GM18873 (cell line): ENCODE measurements at regions not wholly inside any gene's neighbourhood (a gene's known extent, or its start where the extent isn't known, plus 50 kb on each side); places are given as distances from the start of the nearest gene placed in this dataset.

Experiments used
- ATAC-seq: cut with Tn5 transposase; IDR thresholded peaks from one replicate; pipeline ENCODE4 v1.9.1; 2021; ENCODE audit warnings: mild to moderate bottlenecking, moderate library complexity, moderate number of reproducible peaks; ENCODE audit not compliant: unreplicated experiment, low FRiP score

DNA sequence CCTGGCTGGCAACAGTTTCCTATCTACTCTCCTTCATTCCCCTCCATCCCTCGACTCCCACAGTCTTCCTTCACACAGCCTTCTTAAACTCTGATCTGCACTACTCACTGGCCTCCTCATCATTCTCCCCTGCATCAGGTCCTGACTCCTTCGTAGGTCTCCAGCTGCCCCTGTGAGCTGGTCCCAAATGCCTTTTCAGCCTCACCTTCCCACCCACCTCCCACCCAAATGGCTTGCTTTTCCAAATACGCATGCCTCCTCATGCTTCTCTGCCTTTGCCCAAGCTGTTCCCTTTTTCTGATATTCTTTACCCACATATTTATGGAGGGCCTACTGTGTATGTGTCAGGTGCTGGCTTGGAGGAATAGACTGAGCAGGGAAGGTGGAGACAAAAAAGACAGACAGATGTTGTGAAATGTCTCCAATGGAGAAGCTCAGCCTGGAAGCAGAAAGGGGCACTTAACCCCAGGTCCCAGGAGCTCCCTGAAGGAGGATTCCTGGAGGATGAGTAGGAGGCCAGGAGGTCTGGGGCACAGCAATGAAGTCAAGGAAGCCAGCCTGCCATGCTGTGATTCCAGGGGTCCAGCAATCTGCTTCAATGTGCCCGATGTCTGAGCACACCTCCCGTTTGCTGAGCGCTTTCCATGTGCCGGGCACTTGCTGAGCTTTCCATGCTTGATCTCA, 252.2 kb downstream of the SHQ1 start:
- ATAC-seq = no peak

DNA sequence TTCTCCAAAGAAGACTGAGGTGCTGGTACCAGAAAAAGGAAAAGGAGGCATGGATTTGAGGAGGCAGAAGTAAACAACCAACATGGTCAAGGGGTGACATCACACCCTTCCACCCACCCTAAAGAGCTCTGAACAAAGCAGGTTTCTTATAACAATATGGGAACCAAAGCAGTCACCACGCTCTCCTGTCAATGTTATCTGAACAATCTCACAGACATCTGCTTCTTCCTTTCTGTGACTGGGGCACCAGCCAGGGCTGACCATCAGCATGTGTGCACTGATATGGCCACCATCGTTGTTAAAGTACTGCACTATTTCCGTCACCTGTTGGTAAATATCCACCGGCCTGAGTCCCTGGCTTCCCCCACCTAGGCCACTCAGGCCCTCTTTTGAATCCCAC, 252.9 kb downstream of the SHQ1 start:
- ATAC-seq = no peak

DNA sequence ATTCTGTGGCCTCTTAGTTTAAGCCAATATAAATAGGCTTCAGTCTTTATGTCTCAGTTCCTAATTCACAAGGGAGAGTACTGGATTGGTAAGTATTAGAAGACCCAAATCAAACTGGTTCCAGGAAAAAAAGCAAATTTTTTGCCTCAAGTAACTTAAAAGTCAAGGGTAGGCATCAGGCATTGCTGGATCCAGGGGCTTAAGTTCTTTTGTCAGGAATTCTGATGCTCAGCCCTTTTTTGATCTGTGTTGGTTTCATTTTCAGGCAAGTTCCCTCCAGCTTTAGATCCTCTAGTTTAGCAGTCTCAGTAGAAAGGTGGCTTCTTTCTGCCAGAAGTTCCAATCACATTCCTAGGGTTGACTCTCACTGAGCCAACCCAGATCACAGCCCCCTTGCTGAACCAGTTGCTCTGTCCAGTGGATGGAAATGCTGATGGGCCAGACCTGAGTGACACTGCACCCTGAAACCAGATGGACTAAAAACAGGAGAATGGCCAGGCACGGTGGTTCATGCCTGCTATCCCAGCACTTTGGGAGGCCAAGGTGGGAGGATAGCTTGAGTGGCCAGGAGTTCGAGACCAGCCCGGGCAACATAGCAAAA, 253.5 kb downstream of the SHQ1 start:
- ATAC-seq = no peak

DNA sequence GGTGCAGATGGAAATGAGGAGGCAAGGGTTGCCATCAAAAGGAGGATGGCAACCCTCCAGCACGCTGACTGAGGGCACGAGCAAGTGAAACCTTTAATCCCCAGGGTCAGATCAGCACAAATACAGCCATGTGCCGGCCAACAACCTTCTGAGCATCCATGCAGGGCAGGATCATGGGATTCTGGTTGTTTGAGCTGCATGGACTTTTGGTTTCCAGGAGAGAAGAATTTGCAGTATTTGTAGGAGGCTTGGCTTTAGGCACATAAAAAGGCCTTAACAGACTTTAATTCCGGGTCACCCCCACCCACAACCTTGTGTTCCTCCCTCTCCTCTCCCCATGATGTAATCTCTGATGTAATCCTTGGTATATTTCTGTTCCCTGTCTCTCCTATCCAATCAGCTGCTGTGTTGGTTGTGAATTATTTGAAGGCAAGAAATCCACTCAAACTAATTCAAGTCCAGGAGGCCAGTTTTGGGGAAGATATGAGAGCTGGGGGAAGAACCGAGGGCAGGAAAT, 254.3 kb downstream of the SHQ1 start:
- no peak for ATAC-seq

DNA sequence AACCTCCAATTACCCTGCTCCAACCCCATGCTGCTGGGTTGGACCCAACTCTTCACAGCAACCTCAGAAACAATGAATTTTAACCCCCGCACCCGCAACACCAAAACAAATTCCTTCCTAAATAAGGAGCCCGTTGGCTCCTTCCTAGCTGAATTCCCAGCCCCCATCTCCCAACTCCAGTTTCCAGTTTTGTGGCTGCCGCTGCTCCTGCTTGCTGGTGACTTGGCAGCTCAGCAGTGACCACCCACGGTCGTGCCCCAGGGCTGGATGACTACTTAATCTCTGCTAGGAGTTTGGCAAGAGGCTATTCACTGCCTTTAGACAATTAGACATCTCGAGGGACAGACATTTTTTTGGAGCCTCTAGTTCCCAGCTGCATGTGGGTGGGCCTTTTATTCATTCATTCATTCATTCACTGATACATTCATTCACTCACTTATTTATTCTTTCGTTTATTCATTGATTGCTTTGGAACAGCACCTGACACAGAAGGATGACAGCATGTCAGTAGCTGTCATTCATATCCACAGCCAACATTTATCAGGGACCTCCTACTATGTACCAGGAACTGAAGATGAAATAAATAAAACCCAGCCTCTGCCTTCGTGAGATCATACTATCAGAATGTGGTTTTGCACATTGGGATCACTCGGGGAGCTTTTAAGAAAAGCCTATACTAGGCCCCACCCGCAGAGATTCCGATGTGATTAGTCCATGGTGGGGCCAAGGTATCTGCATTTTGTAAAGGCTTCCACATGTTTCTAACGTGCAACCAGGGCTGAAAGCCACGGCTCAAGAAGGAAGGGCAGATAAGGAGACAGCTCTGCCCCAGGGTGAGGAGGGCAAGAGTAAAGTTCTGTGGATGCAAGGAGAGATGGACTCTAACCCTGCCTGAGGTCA, 256.5 kb downstream of the SHQ1 start:
- ATAC-seq = no peak

DNA sequence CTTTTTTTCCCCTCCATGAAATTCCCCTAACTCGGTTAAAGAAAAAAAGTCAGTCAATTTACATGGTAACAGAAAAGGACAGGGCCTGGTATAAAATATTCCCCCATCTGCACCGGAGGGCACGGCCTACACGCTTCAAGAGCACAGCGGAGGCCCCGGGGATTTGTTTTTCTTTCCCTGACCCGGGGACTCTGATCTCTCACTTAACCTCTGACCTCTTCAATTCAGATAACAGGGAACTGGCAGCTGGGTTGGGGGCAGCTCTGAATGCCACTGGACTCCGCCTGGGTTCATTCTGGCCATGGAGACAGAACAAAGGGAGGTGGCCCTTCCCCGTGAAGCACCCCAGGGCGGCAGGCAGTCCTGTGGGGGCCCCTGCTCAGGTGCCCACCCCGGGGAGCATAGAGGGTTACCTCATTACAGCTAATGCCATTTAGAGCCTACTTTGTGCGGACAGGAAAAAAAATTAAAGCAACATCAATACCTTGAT, 257.5 kb downstream of the SHQ1 start:
- no peak for ATAC-seq

DNA sequence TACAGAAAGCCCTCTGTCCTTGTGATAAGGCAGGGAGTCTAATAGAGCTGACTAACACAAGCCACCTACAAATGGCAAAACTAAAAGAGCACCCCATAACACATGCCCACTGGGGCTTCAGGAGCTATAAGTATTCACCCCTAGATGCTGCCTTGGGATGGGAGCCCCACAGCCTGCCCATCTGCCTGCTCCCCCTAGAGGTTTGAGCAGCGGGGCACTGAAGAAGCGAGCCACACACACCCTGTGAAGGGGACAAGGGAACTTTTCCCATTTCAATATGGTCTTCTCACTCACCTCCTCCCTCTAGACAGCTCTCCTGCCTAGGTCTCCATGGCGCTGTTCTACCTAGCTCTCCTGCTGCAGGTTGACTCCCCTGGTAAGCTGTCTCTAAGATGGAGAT, 261.0 kb downstream of the SHQ1 start:
- ATAC-seq = no peak

DNA sequence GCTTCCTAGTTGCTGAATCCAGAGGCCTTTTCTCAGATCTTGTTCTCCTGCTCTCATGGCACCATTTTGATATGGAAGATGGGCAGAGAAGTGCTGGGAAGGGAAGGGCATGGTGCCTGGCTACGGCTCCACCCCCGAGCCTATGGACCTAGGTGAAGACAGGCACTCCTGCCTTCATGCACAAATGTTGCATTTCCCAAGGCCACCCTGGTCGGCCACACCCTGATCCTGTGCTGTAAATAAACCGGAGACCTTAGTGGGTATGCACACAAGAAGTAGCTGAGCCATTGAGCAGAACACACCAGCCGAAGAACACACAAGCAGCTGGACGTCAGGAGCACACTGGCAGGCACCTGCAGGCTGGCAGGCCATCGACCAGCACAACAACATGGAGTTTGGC, 261.6 kb downstream of the SHQ1 start:
- no peak for ATAC-seq

DNA sequence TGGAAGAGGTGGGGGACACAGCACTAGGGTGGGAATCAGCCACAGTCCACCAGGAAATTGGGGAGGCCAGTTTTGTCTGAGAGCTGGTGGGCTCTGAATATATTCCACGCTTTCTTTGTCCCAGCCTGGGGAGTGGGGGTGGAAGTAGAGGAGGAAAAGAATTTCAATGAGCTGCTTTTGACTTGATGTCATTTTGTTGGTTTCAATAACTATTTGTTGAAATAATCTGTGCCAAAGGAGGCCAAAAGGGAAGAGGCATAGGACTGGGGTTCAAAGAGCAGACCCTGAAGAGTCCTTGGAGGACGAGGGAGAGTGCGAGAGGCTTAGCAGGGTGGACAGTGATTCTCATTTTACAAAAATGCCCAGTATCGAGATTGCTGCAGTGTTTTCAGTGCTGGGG, 262.3 kb downstream of the SHQ1 start:
- ATAC-seq = no peak

DNA sequence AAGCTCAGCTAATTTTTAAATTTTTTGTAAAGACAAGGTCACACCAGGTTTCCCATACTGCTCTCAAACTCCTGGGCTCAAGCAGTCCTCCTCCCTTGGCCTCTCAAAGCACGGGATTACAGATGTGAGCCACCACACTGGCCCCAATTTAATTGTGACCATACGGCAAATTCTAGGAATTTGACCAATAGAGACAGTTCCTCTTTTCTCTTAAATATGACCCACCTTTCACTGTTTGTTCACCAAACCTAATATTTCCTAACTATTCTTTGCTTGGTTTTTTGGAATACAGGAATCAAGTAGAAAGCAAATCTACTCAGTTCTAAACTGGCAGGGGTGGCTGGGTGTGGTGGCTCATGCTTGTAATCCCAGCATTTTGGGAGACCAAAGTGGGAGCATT, 264.0 kb downstream of the SHQ1 start:
- ATAC-seq = no peak

DNA sequence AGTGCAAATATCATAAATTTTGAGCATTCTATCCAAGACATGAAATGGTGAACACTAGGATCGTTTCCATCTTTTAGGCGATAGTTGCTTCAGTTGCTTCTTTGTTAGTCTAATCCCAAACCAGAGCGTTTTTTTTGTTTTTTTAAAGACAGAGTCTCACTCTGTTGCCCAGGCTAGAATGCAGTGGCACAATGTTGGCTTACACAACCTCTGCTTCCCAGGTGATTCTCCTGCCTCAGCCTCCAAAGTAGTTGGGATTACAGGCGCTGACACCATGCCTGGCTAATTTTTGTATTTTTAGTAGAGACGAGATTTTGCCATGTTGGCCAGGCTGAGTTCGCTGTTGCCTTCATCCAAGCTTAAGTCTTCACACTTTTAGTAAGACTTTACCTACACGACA, 265.3 kb downstream of the SHQ1 start:
- ATAC-seq = no peak

DNA sequence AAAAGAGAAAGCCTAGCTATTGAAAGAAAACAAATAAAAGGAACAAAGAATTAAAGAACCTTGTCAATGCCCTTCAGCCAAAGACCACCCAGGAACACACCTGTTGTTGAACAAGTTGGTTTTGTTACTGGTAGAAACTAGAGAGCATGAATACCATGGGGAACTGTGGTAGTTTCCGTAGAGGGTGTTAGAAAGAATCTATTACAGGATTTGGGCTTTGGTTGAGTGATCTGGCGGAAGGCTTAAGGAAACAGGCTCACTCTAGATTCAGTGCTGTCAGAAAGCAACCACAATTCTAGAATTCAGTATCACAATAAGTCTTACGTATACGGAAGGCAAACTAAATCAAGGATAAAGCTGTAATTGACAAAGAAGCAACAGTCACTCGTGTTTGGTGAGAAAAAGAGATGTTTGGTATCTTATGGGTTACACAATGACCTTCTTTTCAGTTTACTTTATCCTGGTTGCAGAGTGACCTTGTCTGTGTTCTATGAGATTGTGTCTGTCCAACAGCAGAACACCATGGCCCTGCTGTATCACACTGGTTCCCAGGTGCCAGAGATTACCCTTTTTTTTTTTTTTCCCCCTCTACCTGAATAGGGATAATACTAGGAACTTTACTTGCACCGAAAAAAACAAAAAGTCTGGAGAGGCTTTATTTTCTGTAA, 265.9 kb downstream of the SHQ1 start:
- ATAC-seq = peak; percentile 98

DNA sequence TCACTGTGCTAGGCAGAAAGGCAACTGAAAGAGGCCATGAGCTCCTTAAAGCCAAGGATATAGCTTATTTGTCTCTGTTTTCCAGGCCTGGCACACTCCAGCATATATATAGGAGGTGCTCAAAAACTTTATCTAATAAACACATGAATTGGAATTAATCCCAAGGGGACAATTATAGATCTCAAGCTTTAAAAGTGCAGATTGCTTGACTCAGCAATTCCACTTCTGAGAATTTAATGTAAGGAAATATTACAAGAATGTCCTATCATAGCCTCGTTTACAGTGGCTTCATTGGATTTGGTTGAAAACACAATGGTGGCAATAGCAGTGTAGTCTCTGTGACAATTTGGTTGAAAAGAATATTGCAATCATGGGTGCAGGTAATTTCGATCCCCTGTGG, 267.3 kb downstream of the SHQ1 start:
- no peak for ATAC-seq

DNA sequence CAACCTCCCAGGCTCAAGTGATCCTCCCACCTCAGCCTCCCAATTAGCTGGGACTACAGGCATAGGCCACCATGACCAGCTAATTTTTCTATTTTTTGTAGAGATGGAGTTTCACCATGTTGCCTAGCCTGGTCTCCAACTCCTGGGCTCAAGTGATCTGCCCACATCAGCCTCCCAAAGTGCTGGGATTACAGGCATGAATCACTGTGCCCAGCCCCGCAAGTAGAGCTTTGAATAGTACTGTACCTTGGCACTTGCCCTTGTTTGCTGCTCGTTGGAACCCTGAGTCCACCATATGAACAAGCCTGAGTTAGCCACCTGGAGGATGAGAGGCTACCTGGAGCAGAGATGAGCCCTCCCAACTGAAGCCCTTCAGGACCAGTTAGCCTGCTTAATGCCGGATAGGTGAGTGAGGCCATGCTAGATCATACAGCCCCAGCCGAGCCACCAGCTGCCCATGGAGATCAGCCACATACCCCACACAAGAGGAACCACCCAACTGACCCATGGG, 267.9 kb downstream of the SHQ1 start:
- ATAC-seq = no peak

DNA sequence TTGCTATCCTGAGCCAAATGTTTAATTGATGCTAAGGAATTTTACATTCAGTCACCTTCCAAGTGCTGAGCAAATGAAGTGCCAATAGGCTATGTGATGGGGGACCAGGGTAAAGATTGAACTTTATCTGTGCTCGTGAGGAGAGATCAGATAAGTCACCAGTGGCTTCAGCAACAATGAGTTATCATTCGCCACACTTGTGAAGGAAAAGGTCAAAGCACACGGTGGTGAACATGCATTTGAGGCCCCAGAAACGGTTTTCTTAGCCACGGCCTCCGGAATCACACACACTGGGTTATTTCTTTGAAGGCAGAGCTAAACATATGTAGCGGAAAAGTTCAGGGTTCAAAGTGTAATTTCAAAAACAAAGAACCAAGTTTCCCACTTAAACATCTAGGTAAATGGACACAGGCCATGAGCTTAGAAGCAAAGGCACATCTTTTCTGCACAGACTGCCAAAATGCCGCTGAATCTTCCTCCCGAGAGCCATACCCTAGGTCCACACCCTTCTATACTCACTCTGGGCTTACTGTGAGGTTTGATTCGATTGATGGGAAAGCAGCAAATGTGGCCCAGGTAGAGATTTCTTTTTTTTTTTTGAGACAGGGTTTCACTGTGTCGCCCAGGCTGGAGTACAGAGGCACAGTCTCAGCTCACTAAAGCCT, 268.5 kb downstream of the SHQ1 start:
- ATAC-seq = no peak

DNA sequence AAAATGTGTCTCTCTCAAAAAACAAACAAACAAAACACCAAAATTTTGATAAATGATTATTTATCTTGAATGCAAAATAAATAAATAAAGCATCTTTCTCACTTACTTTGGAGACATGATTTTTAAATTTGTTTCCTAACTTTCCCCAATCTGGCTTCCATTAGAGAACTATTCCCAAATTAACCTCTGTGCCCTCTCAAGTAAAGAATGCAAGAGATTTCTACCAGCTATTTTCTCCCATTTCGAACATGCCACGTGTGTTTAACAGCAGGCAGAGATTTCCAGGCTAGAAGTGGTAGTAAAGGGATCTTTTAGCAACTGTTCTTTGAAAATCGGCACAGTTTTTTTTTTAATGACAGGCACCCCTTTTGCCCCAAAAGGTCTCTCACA, 269.1 kb downstream of the SHQ1 start:
- no peak for ATAC-seq

DNA sequence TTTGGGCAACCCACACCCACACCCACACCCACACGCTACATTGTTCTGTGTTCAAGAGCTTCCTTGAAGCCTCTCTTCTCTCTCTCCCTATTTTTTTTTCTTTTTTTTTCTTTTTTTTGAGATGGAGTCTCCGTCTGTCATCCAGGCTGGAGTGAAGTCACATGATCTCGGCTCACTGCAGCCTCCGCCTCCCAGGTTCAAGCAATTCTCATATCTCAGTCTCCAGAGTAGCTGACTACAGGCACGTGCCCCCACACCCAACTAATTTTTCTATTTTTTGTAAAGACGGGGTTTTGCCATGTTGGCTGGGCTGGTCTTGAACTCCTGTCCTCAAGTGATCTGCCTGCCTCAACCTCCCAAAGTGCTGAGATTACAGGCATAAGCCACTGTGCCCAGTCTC, 271.1 kb downstream of the SHQ1 start:
- ATAC-seq = no peak

DNA sequence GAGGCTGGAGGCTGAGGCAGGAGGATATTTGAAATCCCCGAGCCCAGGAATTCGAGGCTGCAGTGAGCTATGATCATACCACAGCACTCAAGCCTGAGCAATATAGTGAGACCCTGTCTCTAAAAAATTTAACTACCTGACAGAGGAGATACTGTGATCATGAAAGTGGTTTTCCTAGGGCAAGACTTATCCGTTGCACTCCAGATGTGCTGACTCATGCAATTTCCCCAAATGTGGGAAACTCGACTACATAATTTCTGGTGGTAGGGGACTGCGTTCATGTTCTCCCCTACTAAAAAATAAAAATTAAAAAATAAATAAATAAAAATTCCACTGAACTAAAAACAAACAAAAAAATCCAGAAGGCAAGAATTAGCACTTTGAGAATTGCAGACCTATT, 271.7 kb downstream of the SHQ1 start:
- no peak for ATAC-seq

DNA sequence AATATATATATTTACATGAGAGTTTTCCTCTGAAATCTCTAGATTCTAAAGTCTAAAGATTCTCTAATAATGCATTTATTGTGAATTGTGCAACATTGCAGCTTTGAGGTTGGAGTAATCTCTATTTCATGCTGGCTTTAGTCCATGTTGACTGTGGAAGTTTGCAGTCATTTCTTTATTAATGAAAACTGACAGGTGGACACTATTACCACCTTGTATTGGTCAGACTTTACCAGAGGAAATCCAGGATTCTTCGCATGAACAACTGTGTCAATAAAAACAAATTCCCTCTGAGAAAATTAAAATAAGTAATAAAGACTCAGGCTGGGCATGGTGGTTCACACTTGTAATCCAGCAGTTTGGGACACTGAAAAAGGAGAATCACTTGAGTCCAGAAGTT, 274.1 kb downstream of the SHQ1 start:
- ATAC-seq = no peak

DNA sequence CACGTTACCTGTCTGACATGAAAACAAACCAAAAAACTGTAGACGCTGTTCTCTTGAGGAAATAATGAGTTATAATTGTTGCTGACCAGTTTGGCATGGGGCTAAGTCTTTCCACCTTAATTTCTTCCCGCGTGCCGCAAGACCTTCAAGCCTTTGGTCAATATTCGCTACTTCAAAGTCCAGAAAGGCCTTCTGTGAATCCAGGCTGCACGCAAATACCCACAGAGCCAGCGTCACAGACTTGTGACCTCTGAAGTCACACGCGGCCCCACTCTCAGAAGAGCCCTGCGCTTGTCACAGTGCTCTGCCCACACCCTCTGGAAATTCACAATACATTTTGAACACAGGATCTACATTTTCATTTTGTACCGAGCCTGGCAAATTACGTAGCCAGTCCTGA, 275.2 kb downstream of the SHQ1 start:
- ATAC-seq = no peak
